DND-41 (cell line): ENCODE measurements at regions not wholly inside any gene's neighbourhood (a gene's known extent, or its start where the extent isn't known, plus 50 kb on each side); places are given as distances from the start of the nearest gene placed in this dataset.
A peak's percentile ranks its signal among the peaks of the same experiment; 100 is the strongest.

Experiments used
- ATAC-seq: fragments of 200-7000 bp; cut with Tn5 transposase; 3 replicates; pipeline ENCODE4 v1.9.1; 2021; ENCODE audit warnings: low read depth; ENCODE audit not compliant: insufficient read depth
- DNase-seq: peaks from one replicate; pipeline ENCODE4 v3.0.0-alpha.2; 2020
- H2AFZ ChIP-seq: 2 replicates; pipeline ENCODE4 v1.6.0; 2012; ENCODE audit warnings: low read depth, low read length
- H3K27ac ChIP-seq: 2 replicates; pipeline ENCODE4 v1.5.1; 2012; ENCODE audit warnings: low read length, inconsistent platforms
- H3K27me3 ChIP-seq: fragments of 200-600 bp; sonication (generic); 2 replicates; pipeline ENCODE4 v1.6.0; 2012; ENCODE audit warnings: low read length, mild to moderate bottlenecking, inconsistent platforms; ENCODE audit not compliant: insufficient read depth, poor library complexity
- H3K36me3 ChIP-seq: 2 replicates; pipeline ENCODE4 v1.5.1; 2012; ENCODE audit warnings: low read length, inconsistent platforms; ENCODE audit not compliant: insufficient read depth
- H3K4me1 ChIP-seq: 2 replicates; pipeline ENCODE4 v1.5.1; 2012; ENCODE audit warnings: mild to moderate bottlenecking, low read length; ENCODE audit not compliant: insufficient read depth
- H3K4me2 ChIP-seq: 2 replicates; pipeline ENCODE4 v1.6.0; 2012; ENCODE audit warnings: mild to moderate bottlenecking, moderate library complexity, low read length, inconsistent platforms; ENCODE audit not compliant: insufficient read depth
- H3K4me3 ChIP-seq, 2 experiments: fragments of 200-600 bp in 1 of 2; shearing (Covaris generic) in 1 of 2; 2 replicates each; pipeline ENCODE4 v1.5.1; 2012 to 2016; ENCODE audit warnings: inconsistent platforms in 2 of 2, low read length in 2 of 2, mild to moderate bottlenecking in 2 of 2, low read depth in 1 of 2, moderate library complexity in 1 of 2
- H3K79me2 ChIP-seq: 2 replicates; pipeline ENCODE4 v1.6.0; 2012; ENCODE audit warnings: low read length, inconsistent platforms; ENCODE audit not compliant: insufficient read depth
- H3K9ac ChIP-seq: 2 replicates; pipeline ENCODE4 v1.6.0; 2012; ENCODE audit warnings: low read depth, mild to moderate bottlenecking, inconsistent platforms, low read length, moderate library complexity
- H3K9me3 ChIP-seq: 2 replicates; pipeline ENCODE4 v1.5.1; 2012; ENCODE audit warnings: low read length, moderate library complexity, mild to moderate bottlenecking, inconsistent platforms; ENCODE audit not compliant: insufficient read depth, severe bottlenecking
- H4K20me1 ChIP-seq: 2 replicates; pipeline ENCODE4 v1.6.0; 2012; ENCODE audit warnings: low read length; ENCODE audit not compliant: insufficient read depth
- CTCF ChIP-seq: IDR thresholded peaks from 2 replicates; pipeline ENCODE4 v1.5.1; 2012; ENCODE audit warnings: borderline replicate concordance, low read length, moderate library complexity, mild to moderate bottlenecking; ENCODE audit not compliant: poor library complexity, severe bottlenecking; ENCODE audit errors: extremely low read depth
- EZH2 ChIP-seq: IDR thresholded peaks from 3 replicates; pipeline ENCODE4 v1.6.1; 2012; ENCODE audit warnings: borderline replicate concordance, low read depth, mild to moderate bottlenecking, moderate library complexity, low read length, inconsistent platforms; ENCODE audit not compliant: severe bottlenecking

GRCh38 chr17:73924909-73925186 is 278.6 kb upstream of the RPL38 start:
- Histone ChIP-seq H4K20me1 (no peaks in the 10 kb centered on the region), H3K9ac (no peak overlapping the region), H3K27ac (no peak overlapping the region), H3K79me2 (no peaks in the 10 kb centered on the region), H2AFZ (no peak overlapping the region), H3K4me2 (no peak overlapping the region), H3K9me3 (no peaks in the 10 kb centered on the region), H3K4me1 (no peaks in the 10 kb centered on the region), H3K27me3 (peaks cover 12% of the 10 kb centered on the region), H3K36me3 (no peaks in the 10 kb centered on the region), H3K4me3 (no peak overlapping the region)
- TF ChIP-seq CTCF (no peak), EZH2 (no peak)
- DNase-seq (no peak), ATAC-seq (no peak)

DNA sequence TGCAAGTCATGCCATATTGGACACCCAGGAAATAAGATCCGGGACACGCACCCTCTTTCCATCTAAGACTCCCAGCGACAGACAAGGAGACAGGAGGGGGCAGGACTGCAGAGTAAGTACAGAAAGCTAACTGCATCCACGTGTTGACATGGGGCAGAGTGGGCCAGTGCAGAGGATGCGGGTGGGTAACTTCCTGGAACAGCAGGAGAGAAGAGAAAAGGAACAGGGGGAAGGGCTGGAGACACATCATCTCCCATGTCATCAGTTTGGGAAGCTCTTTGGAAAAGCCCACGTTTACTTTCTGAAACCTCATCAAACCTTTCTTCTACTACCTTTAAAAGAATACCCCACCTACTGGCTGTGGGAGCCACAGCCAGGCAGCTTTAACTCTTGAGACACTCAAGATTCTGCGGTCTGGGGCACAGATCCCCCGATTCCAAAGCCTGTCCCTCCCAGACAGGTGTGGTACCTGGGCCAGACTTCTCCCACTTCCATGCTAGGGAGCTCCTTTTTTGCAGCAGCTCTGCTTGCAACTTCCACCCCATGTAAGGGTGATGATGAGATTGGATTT is 273.5 kb upstream of the RPL38 start:
- no peak overlapping the region for H3K9ac ChIP-seq
- no peak overlapping the region for H3K4me3 ChIP-seq
- no peak overlapping the region for H2AFZ ChIP-seq
- H3K27me3 ChIP-seq = no peaks in the 10 kb centered on the region
- DNase-seq = no peak
- no peak overlapping the region for H3K4me2 ChIP-seq
- no peaks in the 10 kb centered on the region for H3K4me1 ChIP-seq
- H3K36me3 ChIP-seq = no peaks in the 10 kb centered on the region
- TF ChIP-seq CTCF = peak; percentile 17
- TF ChIP-seq EZH2 = no peak
- H3K9me3 ChIP-seq = no peaks in the 10 kb centered on the region
- H3K79me2 ChIP-seq = no peaks in the 10 kb centered on the region
- no peaks in the 10 kb centered on the region for H4K20me1 ChIP-seq
- ATAC-seq = no peak
- no peak overlapping the region for H3K27ac ChIP-seq

DNA sequence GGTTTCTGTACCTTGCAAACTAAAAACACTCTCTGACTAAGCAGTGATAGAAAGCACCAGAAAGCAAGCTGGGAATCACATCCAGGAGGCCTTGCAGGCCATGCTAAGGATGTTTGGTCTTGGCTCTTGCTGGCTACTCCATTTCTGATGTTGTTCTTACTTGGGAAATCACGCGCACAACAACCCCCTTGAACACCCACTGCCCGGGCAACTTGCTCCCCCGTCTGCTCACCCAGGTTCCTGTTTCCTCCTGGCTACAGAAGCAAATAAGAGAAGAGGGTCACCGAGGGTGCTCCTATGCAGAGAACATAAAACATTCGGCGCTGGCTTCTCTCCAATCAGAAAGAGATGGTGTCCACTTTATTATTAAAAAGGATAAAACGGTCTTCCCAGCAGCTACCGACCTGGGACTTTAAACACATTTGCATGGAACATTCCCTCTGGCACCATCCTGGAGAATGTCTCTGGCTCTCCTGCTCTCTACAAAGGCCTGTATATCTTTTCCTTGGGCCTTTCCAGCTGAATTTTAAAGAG is 271.2 kb upstream of the RPL38 start:
- no peak overlapping the region for H2AFZ ChIP-seq
- TF ChIP-seq EZH2 (no peak), CTCF (no peak)
- no peaks in the 10 kb centered on the region for H4K20me1 ChIP-seq
- peaks cover 4% of the 10 kb centered on the region for H3K27me3 ChIP-seq
- no peak overlapping the region for H3K4me2 ChIP-seq
- no peaks in the 10 kb centered on the region for H3K9me3 ChIP-seq
- H3K36me3 ChIP-seq = no peaks in the 10 kb centered on the region
- H3K4me3 ChIP-seq = no peak overlapping the region
- DNase-seq (no peak), ATAC-seq (no peak)
- no peaks in the 10 kb centered on the region for H3K4me1 ChIP-seq
- H3K79me2 ChIP-seq = no peaks in the 10 kb centered on the region
- no peak overlapping the region for H3K27ac ChIP-seq
- no peak overlapping the region for H3K9ac ChIP-seq
